ENCODE measurements at regions not wholly inside any gene's neighbourhood (a gene's known extent, or its start where the extent isn't known, plus 50 kb on each side); places are given as distances from the start of the nearest gene placed in this dataset.
A peak's percentile ranks its signal among the peaks of the same experiment; 100 is the strongest.

- peak; percentile 78 for DNase-seq
These were observed 263.6 kb downstream of the CTTN start for GRCh38 chr11:70661761-70662501.

GRCh38 chr11:70662691-70663098 is 264.4 kb downstream of the CTTN start:
- no peak for DNase-seq

- no peak for DNase-seq
These were observed 265.5 kb downstream of the CTTN start for GRCh38 chr11:70663815-70664214.

- DNase-seq = no peak
These were observed 268.0 kb downstream of the CTTN start for GRCh38 chr11:70666311-70666710.

GRCh38 chr11:70667767-70668166 is 269.4 kb downstream of the CTTN start:
- DNase-seq = no peak

- DNase-seq = no peak
These were observed 270.2 kb downstream of the CTTN start for GRCh38 chr11:70668204-70669202.

- no peak for DNase-seq
These were observed 271.0 kb downstream of the CTTN start for GRCh38 chr11:70669281-70669680.

GRCh38 chr11:70669871-70670675 is 271.7 kb downstream of the CTTN start:
- DNase-seq = no peak

GRCh38 chr11:70670676-70671034 is 272.3 kb downstream of the CTTN start:
- no peak for DNase-seq

- DNase-seq = no peak
These were observed 272.8 kb downstream of the CTTN start for GRCh38 chr11:70671083-70671482.

- no peak for DNase-seq
These were observed 273.3 kb downstream of the CTTN start for GRCh38 chr11:70671611-70672010.

- DNase-seq = no peak
These were observed 274.8 kb downstream of the CTTN start for GRCh38 chr11:70672991-70673653.

GRCh38 chr11:70674605-70675004 is 276.3 kb downstream of the CTTN start:
- DNase-seq = no peak

- DNase-seq = no peak
These were observed 277.5 kb downstream of the CTTN start for GRCh38 chr11:70675697-70676374.

GRCh38 chr11:70677232-70677916 is 279.0 kb downstream of the CTTN start:
- no peak for DNase-seq

- no peak for DNase-seq
These were observed 280.9 kb downstream of the CTTN start for GRCh38 chr11:70678931-70679900.

GRCh38 chr11:70680781-70681281 is 282.5 kb downstream of the CTTN start:
- DNase-seq = no peak

- no peak for DNase-seq
These were observed 283.7 kb downstream of the CTTN start for GRCh38 chr11:70682056-70682455.

GRCh38 chr11:70682760-70683159 is 284.4 kb downstream of the CTTN start:
- no peak for DNase-seq

- DNase-seq = no peak
These were observed 289.4 kb downstream of the CTTN start for GRCh38 chr11:70687716-70688115.
